ENCODE measurements at regions not wholly inside any gene's neighbourhood (a gene's known extent, or its start where the extent isn't known, plus 50 kb on each side); places are given as distances from the start of the nearest gene placed in this dataset.
"Not testable (repeated sequence)": the region's sequence is repeated elsewhere in the genome, so short reads cannot be mapped to it uniquely, and the experiment has no call there.

DNA sequence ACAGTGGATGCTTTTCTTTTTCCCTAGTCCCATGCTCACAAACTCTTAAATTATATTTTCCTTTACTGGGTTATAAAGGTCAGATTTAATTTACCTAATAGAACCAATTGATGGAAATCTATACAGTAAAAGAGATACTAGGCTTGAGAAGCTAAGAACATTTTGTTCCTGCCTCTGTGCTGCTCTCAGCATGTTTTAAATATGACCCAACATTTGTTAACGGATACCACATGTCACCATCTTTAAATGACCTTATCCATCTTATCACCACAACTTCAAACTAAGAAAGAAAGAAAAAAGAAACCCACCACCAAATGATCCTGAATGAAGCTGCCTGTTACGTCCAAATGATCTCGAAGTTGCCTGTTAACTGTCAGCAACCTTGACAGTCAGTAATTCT, 334.7 kb upstream of the ZNF608 start:
- H3K4me1 ChIP-seq: peaks cover 4% of the 10 kb centered on the region
- no peak for DNase-seq (ENCODE audit: low spot score in 2 of 2)
- no peak for TF ChIP-seq POLR2AphosphoS5 (IDR thresholded peaks at IDR 0.05)

DNA sequence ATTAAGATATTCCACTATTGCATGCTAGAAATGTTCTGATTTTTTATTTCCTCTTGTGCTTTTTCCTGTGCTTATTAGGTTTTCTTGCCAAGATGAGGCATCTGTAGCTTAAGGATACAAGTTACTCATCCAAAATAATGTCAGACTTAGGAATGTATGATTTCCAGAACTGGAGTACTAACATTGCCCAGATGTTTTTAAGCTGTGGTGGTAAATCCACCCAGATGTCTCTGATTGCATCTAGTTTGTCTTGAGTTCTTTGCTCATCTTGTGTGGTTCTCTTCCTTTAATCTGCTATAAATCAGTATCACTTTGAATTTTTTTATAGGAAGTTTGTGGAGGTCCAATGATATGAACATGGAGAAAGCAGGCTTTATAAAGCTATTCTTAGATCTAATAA, 337.5 kb upstream of the ZNF608 start:
- H3K27ac ChIP-seq: no peak overlapping the region
- no peaks in the 10 kb centered on the region for H3K9me3 ChIP-seq
- H3K36me3 ChIP-seq: no peaks in the 10 kb centered on the region
- no peak for TF ChIP-seq POLR2A (IDR thresholded peaks at IDR 0.05)
- TF ChIP-seq POLR2AphosphoS5 (IDR thresholded peaks at IDR 0.05): no peak
- TF ChIP-seq, protein P1, sequence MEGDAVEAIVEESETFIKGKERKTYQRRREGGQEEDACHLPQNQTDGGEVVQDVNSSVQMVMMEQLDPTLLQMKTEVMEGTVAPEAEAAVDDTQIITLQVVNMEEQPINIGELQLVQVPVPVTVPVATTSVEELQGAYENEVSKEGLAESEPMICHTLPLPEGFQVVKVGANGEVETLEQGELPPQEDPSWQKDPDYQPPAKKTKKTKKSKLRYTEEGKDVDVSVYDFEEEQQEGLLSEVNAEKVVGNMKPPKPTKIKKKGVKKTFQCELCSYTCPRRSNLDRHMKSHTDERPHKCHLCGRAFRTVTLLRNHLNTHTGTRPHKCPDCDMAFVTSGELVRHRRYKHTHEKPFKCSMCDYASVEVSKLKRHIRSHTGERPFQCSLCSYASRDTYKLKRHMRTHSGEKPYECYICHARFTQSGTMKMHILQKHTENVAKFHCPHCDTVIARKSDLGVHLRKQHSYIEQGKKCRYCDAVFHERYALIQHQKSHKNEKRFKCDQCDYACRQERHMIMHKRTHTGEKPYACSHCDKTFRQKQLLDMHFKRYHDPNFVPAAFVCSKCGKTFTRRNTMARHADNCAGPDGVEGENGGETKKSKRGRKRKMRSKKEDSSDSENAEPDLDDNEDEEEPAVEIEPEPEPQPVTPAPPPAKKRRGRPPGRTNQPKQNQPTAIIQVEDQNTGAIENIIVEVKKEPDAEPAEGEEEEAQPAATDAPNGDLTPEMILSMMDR (IDR thresholded peaks at IDR 0.05): no peak
- TF ChIP-seq EP300 (IDR thresholded peaks at IDR 0.05): no peak
- H3K4me1 ChIP-seq: peaks cover 4% of the 10 kb centered on the region
- H3K27me3 ChIP-seq: no peaks in the 10 kb centered on the region
- H3K4me3 ChIP-seq: no peak overlapping the region
- no peak for DNase-seq (ENCODE audit: low spot score in 2 of 2)

More for the DNA sequence above, 334.7 kb upstream of the ZNF608 start:
- H3K27ac ChIP-seq: no peak overlapping the region
- no peaks in the 10 kb centered on the region for H3K36me3 ChIP-seq
- H3K9me3 ChIP-seq: no peaks in the 10 kb centered on the region
- 85% methylated on average over 3 of the region's 3 CpGs for WGBS
- no peaks in the 10 kb centered on the region for H3K27me3 ChIP-seq
- H3K4me3 ChIP-seq: no peak overlapping the region

DNA sequence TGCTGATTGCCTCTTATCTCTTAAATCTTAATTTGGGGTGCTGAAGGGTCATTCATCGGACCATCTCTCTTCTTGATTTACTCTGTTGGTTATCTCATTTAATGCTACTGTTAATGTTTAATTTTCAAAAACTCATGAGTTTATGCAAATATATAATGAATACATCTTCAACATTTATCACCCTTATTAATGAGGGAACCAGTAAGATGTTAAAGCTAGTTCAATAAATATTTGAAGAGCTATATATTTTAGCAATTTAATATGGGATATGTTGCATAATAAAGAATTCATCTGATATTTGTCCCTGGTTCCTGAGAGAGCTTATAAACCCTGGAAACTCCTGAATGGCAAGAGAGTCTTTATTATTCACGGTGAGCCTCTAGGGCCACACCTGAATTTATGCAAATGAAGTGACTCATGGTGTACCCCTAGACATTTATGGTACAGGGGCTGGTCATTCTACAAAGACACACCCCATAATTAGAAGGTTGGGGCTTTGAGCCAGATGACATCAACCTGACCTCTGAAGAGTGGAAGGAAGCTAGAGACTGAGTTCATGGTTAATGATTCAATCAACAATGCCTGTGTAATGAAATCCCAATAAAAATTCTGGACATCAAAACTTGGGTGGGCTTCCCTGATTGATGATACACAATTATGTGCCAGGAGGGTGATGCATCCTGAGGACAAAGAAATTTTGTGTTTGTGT, 339.5 kb upstream of the ZNF608 start:
- no peak overlapping the region for H3K27ac ChIP-seq
- no peaks in the 10 kb centered on the region for H3K9me3 ChIP-seq
- H3K27me3 ChIP-seq: no peaks in the 10 kb centered on the region
- no peaks in the 10 kb centered on the region for H3K36me3 ChIP-seq
- 83% methylated on average over 2 of the region's 2 CpGs for WGBS
- no peak overlapping the region for H3K4me3 ChIP-seq
- DNase-seq (ENCODE audit: low spot score in 2 of 2): no peak
- TF ChIP-seq EP300 (IDR thresholded peaks at IDR 0.05): no peak
- H3K4me1 ChIP-seq: peaks cover 4% of the 10 kb centered on the region

DNA sequence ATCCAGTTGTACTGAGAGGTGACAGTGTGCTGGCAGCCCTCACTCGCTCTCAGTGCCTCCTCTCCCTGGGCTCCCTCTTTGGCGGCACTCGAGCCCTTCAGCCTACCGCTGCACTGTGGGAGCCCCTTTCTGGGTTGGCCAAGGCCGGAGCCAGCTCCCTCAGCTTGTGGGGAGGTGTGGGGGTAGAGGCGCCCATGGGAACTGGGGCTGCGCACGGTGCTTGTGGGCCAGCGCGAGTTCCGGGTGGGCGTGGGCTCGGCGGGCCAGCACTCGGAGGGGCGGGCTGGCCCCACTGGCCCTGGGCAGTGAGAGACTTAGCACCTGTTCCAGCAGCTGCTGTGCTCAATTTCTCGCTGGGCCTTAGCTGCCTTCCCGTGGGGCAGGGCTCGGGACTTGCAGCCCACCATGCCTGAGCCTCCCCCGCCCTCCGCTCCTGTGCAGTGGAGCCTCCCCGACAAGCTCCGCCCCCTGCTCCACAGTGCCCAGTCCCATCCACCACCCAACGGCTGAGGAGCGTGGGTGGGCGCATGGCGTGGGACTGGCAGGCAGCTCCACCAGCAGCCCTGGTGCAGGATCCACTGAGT, 342.2 kb upstream of the ZNF608 start:
- H3K27me3 ChIP-seq: no peaks in the 10 kb centered on the region
- TF ChIP-seq, protein P1 (IDR thresholded peaks at IDR 0.05): no peak
- TF ChIP-seq POLR2A (IDR thresholded peaks at IDR 0.05) (no peak), POLR2AphosphoS5 (IDR thresholded peaks at IDR 0.05) (no peak), EP300 (IDR thresholded peaks at IDR 0.05) (no peak)
- WGBS: 100% methylated on average over 5 of the region's 27 CpGs
- H3K36me3 ChIP-seq: no peaks in the 10 kb centered on the region
- H3K4me1 ChIP-seq: peaks cover under 1% of the 10 kb centered on the region
- H3K4me3 ChIP-seq: no peak overlapping the region
- no peak overlapping the region for H3K27ac ChIP-seq
- no peak for DNase-seq (ENCODE audit: low spot score in 2 of 2)
- no peaks in the 10 kb centered on the region for H3K9me3 ChIP-seq

DNA sequence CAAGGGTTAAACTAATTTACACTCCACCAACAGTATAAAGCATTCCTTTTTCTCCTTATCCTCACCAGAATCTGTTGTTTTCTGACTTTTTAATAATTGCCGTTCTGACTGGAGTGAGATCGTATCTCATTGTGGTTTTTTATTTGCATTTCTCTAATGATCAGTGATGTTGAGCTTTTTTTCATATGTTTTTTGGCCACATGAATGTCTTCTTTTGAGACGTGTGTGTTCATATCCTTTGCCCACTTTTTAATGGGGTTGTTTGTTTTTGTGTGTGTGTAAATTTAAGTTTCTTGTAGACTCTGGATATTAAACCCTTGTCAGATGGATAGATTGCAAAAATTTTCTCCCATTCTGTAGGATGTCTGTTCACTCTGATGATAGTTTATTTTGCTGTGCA, 345.7 kb upstream of the ZNF608 start:
- H3K4me3 ChIP-seq; H3K27ac ChIP-seq; H3K27me3 ChIP-seq; H3K36me3 ChIP-seq; DNase-seq (ENCODE audit: low spot score in 2 of 2); H3K9me3 ChIP-seq; H3K4me1 ChIP-seq: not testable (repeated sequence)
- 83% methylated on average over 3 of the region's 3 CpGs for WGBS

DNA sequence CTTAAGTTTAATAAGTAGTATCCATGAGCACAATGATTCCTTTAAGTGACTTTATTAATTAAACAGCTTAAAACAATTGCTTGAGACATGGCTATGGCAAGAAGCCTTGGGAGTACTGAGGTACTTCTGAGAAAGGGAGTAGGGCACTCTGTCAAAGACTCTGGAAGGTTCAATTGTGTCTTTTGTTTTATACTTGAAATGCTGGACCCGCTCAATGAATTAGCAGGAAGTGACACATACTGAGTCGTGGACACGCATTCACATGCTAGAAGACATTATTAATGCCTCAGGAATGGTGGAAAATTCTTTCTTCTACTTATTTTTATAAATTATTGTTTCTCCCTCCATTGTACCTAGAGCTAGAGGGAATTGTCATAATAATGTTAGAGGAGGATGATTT, 347.3 kb upstream of the ZNF608 start:
- DNase-seq (ENCODE audit: low spot score in 2 of 2): no peak
- 62% methylated on average over 3 of the region's 3 CpGs for WGBS
- H3K4me3 ChIP-seq: no peak overlapping the region
- no peaks in the 10 kb centered on the region for H3K27me3 ChIP-seq
- TF ChIP-seq POLR2AphosphoS5 (IDR thresholded peaks at IDR 0.05): no peak
- no peak for TF ChIP-seq EP300 (IDR thresholded peaks at IDR 0.05)
- TF ChIP-seq POLR2A (IDR thresholded peaks at IDR 0.05): no peak
- TF ChIP-seq, protein P1 (IDR thresholded peaks at IDR 0.05): no peak
- no peaks in the 10 kb centered on the region for H3K36me3 ChIP-seq
- H3K4me1 ChIP-seq: no peaks in the 10 kb centered on the region
- H3K27ac ChIP-seq: no peak overlapping the region
- H3K9me3 ChIP-seq: no peaks in the 10 kb centered on the region

DNA sequence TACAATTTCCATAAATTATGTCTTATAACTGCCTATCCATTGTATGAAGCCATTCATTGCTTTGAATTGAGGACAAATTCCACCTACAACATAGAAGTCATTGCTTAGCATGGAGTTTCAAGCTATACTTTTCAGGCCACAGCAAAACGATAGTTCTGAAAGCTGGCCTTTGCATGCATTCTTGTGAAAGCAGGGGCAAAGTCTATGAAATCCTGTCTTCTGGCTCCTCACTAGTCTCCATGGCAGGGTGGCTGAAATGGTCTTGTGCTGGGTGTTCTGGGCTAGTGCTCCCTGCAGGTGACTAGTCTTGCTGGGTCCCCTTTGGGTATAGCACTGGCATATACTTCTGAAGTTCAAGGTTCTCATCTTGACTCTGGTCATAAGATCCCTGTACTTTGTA, 353.9 kb upstream of the ZNF608 start:
- WGBS: 100% methylated on average over 1 of the region's 1 CpG
- no peaks in the 10 kb centered on the region for H3K4me1 ChIP-seq
- H3K36me3 ChIP-seq: no peaks in the 10 kb centered on the region
- no peaks in the 10 kb centered on the region for H3K27me3 ChIP-seq
- H3K4me3 ChIP-seq: no peak overlapping the region
- DNase-seq (ENCODE audit: low spot score in 2 of 2): no peak
- H3K27ac ChIP-seq: no peak overlapping the region
- TF ChIP-seq POLR2A (IDR thresholded peaks at IDR 0.05) (no peak), POLR2AphosphoS5 (IDR thresholded peaks at IDR 0.05) (no peak), EP300 (IDR thresholded peaks at IDR 0.05) (no peak)
- TF ChIP-seq, protein P1 (IDR thresholded peaks at IDR 0.05): no peak
- no peaks in the 10 kb centered on the region for H3K9me3 ChIP-seq

Measured in suprapubic skin (tissue), 4 donors.